NCI-H460 (cell line): ENCODE measurements at regions not wholly inside any gene's neighbourhood (a gene's known extent, or its start where the extent isn't known, plus 50 kb on each side); places are given as distances from the start of the nearest gene placed in this dataset.
A peak's percentile ranks its signal among the peaks of the same experiment; 100 is the strongest.

Experiments
- DNase-seq: peaks from one replicate; pipeline ENCODE4 v3.0.0-alpha.2; 2016; ENCODE audit warnings: low read depth; ENCODE audit errors: extremely low read depth

DNA sequence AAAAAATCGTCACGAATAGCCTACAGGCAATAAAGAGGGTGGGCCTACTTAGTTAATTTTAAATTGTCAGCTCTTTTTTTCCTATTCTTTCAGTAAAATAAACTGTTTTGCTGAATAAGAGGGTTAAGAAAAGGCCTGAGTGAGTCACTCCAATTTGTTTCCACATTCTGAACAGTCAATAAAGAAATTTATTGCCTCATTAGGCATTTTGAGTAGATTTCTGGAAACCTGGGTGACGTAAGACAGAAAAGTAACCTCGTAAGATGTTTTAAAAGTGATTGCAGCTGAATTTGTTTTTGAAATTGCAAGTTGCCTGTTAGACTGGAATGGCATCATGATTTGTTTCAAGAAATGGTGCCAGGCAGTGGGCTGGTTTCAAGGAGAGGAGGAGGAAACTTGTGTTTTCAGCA is 439.3 kb downstream of the USP25 start:
- no peak for DNase-seq

DNA sequence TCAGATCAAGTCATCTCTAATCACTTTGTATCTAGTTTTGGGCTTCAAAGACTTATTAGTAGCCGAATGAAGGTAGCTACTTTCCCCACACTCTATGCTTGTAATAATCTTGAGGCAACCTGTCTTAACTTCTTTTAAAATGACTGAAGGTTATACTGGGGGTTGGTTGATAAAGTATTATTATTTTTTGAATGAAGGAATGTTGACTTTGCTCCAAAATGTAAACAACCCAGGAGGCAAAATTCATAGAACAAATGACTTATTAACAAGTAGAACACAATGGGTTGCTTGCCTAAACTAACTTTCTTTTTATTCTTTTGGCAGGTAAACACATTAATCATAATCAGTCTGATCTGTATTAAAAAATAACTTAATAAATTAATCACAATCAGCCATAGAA is 440.0 kb downstream of the USP25 start:
- no peak for DNase-seq

DNA sequence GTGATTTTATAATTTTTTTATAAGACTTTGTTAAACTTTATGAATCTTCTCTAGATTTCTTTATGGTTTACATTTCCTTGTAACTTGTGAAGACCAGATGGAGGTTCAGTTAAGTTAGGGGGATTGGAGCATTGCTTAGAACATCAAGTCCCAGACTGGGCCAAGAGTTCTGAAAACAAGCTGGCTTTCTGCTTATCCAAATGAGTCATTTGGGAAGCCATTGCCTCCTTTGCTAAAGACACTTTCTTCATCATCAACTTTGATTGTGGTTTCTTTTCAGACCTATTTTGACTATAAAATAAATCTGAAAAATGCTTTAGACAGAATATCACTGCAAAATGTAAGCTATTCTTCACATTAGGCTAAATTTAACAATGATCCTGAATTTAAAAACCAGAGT is 446.8 kb downstream of the USP25 start:
- DNase-seq: no peak

DNA sequence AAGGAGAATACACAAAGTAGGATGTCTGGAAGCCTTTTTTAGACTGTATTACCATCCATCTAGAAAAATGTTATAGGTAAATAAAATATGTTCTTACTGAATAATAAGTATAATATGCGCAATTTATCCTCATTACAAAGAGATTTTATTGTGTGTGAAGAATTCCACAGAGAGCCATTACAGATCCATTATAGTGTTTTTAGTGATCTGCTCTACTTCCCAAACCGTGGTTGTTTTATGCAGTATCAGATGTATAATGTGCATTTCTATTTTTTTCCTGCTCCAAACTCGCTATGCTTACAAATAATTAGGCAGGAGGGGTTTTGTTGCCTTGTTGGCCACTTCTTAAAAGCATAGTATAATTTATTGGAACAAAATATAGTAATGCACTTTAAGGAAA is 447.8 kb downstream of the USP25 start:
- DNase-seq: no peak

DNA sequence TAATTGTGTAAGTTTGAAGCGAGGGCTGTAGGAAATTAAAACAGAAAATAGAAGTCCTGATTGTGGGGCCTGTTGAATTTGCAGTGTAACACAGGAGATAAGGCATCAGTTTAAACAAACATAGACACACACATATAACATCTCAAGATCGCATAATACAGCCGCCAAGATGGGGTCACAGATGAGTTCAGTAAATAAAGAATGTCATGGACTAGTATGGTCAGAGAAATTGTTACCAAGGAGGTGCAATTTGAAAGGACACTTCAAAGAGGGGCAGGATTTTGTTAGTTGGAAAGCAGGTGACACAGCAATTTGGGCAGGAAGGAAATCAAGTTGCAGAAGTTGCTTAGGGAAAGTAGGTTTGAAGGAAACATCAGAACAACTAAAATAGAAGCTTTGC is 450.0 kb downstream of the USP25 start:
- no peak for DNase-seq

DNA sequence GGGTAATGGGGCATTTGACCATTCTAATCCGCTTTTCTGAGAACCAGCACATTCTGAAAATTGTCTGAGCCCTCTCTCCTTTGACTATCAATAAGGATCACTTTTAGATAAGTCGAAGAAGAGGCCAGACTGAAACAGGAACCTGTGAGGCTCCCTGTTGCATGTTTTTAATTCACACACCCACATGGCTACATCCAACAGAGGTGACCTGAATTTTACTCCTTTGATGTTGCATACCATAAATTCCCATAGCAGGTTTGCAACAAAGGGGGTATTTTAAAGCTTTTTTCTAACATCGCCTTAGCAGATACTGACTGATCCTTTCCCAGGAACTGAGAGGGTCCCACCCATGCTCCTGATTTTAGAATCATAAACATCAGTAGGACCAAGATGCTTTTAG is 450.8 kb downstream of the USP25 start:
- no peak for DNase-seq

DNA sequence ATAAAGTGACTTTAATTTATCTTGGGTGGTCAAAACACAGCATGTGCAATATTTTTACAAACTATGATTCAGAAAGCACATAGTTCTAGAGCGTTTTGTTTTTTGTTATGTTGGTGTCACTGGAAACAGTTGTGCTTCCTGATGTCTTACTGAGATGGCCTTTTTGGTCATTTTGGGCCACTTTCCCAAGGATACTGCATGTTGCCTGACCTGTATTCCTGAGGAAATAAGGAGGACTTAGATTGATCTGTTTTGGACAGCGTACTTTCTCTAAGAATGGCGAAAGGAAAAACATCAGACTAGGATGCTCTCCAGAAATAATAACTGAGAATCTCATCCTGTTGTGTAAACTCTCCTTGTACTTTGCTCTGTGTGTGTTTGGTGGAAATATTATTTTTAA is 451.2 kb downstream of the USP25 start:
- DNase-seq: no peak

DNA sequence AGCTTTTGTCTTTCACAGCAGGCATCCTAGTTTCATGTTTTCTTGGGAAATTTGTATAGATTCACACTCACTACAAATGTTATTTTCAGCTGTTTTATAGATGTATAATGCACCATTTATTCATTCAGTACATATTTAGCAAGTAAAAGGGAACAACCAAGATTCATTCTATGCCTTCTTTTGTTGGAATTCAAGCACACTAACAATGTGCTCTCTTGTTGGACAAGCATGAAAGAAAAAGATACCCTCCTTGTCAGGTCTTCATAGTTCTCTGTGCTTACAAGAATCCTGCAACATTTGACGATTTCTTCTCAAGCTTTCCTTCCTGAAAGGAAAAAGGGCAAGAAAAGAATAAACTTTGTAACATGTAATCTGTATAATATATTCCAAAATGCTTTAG is 456.0 kb downstream of the USP25 start:
- DNase-seq: no peak

DNA sequence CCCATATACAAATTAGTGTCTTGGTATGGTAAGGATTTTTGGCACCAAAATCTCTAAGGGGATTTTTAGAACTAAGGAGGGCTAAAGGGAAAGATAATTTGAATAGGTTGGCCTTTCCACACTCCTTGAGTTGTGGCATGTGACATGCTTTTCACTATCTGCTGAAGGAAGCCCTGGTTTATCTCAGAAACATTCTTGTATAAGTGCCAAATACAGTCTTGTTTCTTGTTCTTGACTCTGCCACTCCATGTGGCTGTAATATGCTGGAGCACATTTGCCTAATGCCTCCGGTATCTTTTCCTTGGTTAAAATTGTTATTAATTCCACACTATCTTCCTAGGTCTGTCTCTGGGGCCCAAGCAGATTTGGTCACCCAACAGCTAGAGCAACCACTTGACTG is 457.0 kb downstream of the USP25 start:
- no peak for DNase-seq

DNA sequence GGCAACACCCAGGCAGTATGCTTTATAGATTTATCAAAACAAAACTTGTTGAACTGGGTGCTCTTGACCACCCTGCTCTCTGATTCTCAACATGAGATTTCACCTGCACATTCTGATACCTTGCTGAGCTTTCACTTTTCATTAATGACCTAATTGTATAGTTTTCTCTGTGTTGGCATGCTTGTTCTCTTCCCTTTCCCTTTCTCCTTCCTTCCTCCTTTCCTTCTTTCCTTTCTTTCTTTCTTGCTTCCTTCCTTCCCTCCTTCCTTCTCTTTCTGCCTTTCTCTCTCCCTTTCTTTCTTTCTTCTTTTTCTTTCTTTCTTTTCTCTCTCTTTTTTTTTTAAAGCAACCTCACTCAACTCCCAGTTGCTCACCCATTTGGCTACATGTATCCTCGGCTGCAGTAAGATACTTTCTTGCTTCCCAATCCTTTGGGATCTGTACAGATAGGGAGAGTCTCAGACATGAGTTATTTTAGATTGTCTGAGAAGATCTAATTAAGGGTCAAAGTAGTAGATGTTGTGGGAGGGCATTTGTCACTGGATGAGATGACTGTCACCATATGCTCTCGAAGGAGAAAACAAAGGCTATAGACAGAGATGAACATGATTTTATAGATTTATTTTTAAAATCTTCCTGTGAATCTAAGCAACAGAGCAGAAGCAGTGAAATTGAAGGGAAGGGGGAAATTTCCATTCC is 458.0 kb downstream of the USP25 start:
- DNase-seq: no peak

DNA sequence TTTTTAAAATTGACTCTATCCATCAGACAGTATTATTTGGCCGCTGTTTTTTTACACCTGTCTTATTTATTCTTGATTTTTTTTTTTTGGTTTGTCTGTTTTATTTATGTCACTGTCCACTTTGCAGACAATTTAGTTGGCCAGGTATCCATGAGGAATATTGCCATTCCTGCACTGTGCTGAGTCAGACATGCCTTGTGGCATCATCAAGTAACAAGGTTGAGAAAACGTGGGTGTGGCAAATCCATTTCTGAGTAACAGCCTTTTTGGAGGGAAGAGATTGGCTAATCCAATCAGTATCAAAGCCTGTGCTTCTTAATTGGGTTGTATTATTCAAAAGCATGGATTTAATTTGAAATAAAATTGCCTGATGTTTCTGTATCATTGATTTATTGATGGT is 463.1 kb downstream of the USP25 start:
- peak; percentile 66 for DNase-seq

DNA sequence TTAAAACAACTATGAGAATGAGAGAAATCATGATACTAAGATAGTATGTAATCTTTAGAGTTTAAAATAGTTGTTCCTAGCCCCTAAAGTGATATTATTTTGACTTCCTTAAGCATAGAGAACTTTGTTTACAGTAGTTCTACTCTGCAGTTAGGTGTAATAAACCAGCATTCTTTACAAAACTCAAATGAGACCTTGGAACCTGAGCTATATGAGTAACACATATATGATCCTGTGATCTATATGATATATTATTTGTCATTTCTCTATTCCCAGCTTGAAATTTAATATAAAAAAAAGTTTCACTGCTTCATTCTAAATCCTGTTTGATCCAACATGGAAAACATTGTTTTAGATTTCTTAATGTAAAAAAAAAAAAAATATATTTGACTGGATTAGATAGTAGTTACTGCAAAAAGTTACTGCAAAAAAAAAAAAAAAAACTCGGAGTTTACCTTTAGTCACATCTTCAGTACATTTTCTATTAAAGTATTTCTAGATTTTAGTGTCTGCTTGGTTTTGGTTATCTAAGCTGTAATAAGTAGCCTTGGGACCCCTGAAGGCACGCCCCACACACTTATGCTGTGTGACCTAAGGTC is 463.8 kb downstream of the USP25 start:
- no peak for DNase-seq

DNA sequence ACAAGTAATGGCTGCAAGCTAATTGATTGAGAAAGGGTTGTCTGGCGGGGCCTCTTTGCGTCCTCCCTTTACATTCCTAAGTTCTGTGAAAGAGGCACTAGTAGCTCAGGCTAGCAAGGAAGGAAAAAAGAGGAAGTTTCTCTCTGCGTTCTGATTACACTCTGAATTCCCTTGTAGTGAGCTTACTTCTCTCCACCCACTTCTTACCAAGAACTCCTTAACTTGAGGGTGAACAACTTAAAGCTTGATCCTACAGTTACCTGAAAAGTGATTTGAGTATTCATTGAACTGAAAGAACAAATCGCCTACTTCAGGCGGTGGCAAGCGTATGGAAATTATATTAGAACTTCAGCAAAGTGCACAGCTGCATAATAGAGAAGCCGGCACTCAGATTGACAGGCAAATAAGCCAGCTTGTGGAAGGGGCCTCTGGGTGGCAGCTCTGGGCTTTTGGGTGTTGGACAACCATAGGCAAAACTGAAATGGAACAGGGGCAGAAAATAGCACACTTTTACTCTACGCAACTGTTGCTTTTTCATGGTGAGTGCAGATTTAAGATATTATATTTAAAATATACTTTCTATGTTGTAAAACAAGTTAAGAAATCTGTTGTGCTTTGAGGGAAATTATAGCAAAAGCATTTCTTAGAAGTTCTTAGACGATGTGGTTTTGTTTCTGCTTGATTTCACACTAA is 464.5 kb downstream of the USP25 start:
- peak; percentile 76 for DNase-seq

DNA sequence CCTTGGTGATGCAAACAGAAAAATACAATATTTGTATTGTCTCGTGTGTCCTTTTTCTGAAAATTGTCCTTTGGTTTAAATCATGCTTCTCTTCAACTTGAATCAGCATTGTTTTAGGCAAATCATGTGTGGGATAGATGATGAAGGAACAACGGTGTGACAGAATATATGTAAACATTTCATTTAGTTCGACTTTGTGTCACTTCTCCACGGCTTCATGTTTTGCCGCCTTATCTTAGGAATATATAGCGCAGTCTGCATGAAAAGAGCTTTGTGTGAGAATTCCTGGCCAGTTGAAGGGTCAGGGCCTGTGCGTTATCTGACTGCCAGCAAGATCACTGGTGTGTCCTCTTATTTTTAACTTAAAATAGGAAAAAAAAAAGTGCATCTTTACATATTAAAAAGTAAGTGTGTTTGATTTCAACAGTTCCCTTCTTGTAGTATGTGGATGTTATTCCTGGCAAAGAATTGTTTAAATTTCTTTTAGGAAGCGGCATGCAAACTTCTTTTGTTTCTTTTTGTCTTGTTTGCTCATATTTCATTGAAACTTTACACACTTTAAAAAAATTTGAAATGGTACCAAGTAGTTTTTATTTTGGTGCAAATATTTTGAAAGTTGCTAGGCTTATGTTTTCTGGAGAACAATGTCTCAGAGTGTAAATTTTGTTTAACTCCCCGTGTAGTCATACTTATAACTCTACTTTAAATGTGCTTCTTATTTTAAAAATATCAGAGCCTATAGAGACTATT is 465.2 kb downstream of the USP25 start:
- no peak for DNase-seq

DNA sequence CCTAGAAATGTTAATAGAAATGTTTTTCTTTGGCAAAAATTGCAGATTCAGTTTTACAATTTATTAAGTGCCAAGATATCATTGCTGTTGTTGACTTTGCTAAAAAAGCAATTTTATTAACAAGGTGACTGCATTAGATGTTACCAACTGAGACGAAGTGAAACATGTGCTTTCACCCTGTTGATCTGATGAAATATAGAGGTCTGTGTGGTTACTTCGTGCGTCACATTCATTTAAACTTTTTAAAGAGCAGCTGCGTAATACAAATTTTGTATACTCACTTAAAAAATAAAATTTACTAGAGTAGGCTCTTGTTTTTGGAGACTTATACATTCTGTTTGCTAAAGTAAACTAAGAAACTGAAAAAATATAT is 465.7 kb downstream of the USP25 start:
- DNase-seq: peak; percentile 54

DNA sequence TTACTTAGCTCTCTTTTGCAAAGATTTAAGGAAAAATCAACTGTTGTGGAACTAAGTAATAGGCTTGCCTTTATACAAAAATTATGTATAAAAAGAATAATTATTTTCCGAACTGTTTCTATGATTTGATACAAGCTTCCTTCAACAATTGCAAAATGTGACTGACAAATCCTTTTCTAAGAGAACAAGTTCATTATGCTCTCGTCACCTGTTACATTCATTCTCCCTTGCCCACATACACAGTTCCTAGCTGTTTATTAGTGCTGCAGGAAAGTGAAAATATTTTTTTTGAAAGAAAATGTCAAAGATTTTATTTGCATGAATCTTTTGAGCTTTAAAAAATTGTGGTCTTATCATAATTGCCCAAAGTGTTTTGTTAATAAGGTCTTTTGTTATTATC is 466.2 kb downstream of the USP25 start:
- no peak for DNase-seq

DNA sequence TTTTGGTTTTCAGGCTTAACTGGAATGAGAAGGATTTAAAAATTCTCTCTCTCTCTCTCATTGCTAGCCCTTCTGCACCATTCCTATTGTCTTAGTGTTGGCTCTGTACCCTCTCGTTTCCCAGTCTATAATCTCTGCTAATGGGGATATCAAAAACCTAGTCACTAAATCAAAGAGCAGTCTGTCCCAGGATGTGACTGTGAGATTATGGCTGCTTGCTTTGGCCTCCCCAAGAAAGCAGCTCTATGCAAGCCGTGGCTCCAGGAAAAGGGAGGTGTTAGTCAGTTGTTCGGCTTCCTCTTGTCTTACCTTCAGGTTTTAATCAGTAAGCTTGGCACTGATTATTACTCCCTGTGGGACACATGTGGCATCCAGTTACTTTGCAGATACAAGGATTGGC is 468.8 kb downstream of the USP25 start:
- DNase-seq: no peak

DNA sequence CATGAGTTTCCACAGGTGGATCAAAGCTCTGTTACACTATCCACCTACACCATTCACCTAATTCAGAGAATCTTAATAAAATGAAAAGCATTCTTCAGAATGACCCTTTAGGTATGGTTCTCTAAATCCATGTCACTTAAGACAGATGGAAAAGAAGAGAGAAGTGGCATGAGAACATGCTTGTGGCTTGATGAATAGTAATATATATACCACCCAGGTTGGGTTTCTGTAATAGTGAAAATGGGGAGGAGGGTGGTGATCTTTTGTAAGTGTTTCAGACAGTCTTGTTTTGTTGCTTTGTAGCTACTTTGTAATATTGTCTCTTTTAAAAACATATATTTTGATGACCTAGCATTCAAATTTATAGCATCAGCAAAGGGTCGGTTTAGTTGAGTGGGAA is 469.8 kb downstream of the USP25 start:
- no peak for DNase-seq

DNA sequence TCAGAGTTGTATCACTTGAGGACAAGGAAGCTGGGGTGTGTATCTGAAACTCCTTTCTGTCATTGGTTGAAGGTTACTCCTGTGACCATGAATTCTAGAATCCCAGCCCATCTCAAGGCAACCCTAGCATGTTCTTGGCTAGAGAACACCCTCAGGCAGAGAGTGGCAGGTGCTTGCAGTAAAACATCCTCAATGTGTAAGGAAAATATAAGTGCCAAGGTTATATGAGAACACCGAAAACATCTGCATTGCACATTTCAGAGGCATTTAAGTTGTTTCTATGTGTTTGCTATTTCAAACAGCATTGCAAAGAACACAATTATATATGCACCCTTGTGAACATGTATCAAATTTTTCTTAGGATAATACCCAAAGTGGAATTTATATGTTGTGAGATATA is 471.9 kb downstream of the USP25 start:
- DNase-seq: no peak

DNA sequence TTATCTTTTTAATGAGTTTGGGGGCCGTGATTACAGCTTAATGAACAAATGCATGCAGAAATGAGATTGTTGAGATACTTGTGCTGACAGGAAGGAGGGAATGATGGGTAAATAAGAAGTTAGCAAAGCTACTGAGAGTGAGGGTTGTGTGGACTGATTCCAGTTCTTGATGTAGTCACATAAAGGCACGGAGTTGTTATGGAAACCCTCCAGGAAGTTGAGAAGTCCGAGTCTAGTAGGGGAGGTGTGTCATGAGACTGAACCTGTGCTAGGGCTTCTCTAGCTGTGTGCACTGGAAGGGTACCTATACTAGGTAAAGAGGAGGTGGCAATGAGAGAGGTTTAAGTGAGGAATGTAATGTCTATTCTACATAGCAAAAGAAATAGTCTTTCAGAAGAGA is 475.7 kb downstream of the USP25 start:
- no peak for DNase-seq
